ENCODE measurements at regions not wholly inside any gene's neighbourhood (a gene's known extent, or its start where the extent isn't known, plus 50 kb on each side); places are given as distances from the start of the nearest gene placed in this dataset.

GRCh38 chr2:220835583-220835982 lies 736.5 kb downstream of the EPHA4 start:
- DNase-seq, result no peak

GRCh38 chr2:220837226-220837625 lies 734.9 kb downstream of the EPHA4 start:
- no peak for DNase-seq

- no peak for DNase-seq
Observed at GRCh38 chr2:220842901-220843665, 729.0 kb downstream of the EPHA4 start.

GRCh38 chr2:220845766-220846273 lies 726.3 kb downstream of the EPHA4 start:
- DNase-seq, result no peak

GRCh38 chr2:220847006-220847405 lies 725.1 kb downstream of the EPHA4 start:
- DNase-seq, result no peak

GRCh38 chr2:220847589-220847988 lies 724.5 kb downstream of the EPHA4 start:
- no peak for DNase-seq

GRCh38 chr2:220849433-220849832 lies 722.7 kb downstream of the EPHA4 start:
- no peak for DNase-seq

GRCh38 chr2:220850116-220850515 lies 722.0 kb downstream of the EPHA4 start:
- DNase-seq, result no peak

- no peak for DNase-seq
Observed at GRCh38 chr2:220855296-220855695, 716.8 kb downstream of the EPHA4 start.

GRCh38 chr2:220856486-220856885 lies 715.6 kb downstream of the EPHA4 start:
- no peak for DNase-seq

GRCh38 chr2:220857368-220857767 lies 714.7 kb downstream of the EPHA4 start:
- DNase-seq, result no peak

GRCh38 chr2:220858101-220858500 lies 714.0 kb downstream of the EPHA4 start:
- DNase-seq, result no peak

GRCh38 chr2:220871909-220872308 lies 700.2 kb downstream of the EPHA4 start:
- DNase-seq, result no peak

GRCh38 chr2:220876080-220876824 lies 695.9 kb downstream of the EPHA4 start:
- DNase-seq, result no peak

GRCh38 chr2:220877491-220877890 lies 694.6 kb downstream of the EPHA4 start:
- DNase-seq, result no peak

GRCh38 chr2:220877897-220878296 lies 694.2 kb downstream of the EPHA4 start:
- no peak for DNase-seq

GRCh38 chr2:220880623-220881596 lies 691.2 kb downstream of the EPHA4 start:
- no peak for DNase-seq

GRCh38 chr2:220882507-220882906 lies 689.6 kb downstream of the EPHA4 start:
- DNase-seq, result no peak

GRCh38 chr2:220885593-220885992 lies 686.5 kb downstream of the EPHA4 start:
- no peak for DNase-seq

- DNase-seq, result no peak
Observed at GRCh38 chr2:220887271-220887870, 684.7 kb downstream of the EPHA4 start.

GRCh38 chr2:220887876-220888275 lies 684.2 kb downstream of the EPHA4 start:
- no peak for DNase-seq

GRCh38 chr2:220890931-220891330 lies 681.2 kb downstream of the EPHA4 start:
- DNase-seq, result no peak

- DNase-seq, result no peak
Observed at GRCh38 chr2:220891405-220891804, 680.7 kb downstream of the EPHA4 start.

Measured in CD4-positive, alpha-beta T cell treated with Interleukin-4 for 4 hours (primary cell).